Central memory CD8-positive, alpha-beta T cell (primary cell): ENCODE measurements at regions not wholly inside any gene's neighbourhood (a gene's known extent, or its start where the extent isn't known, plus 50 kb on each side); places are given as distances from the start of the nearest gene placed in this dataset.

ENCODE experiments used
- ATAC-seq: fragments of 150-1000 bp; cut with Tn5 transposase; replicated peaks from 2 replicates; pipeline ENCODE4 v1.10.0; 2022; ENCODE audit warnings: mild to moderate bottlenecking, moderate FRiP score, moderate number of reproducible peaks; ENCODE audit not compliant: poor library complexity, severe bottlenecking; ENCODE audit errors: extremely low read depth
- DNase-seq, 2 donors: peaks; one replicate each; pipeline ENCODE4 v3.0.0; 2021; ENCODE audit warnings: low spot score in 2 of 2
- H3K27ac Mint-ChIP-seq: one replicate; pipeline ENCODE4 v1.8.0; 2022; ENCODE audit warnings: low read depth, mild to moderate bottlenecking, moderate library complexity, mixed read lengths
- H3K27me3 Mint-ChIP-seq: one replicate; pipeline ENCODE4 v1.8.0; 2022; ENCODE audit warnings: mixed read lengths
- H3K36me3 Mint-ChIP-seq: one replicate; pipeline ENCODE4 v1.8.0; 2022; ENCODE audit warnings: mild to moderate bottlenecking, moderate library complexity, mixed read lengths; ENCODE audit not compliant: insufficient read depth
- H3K4me1 Mint-ChIP-seq: one replicate; pipeline ENCODE4 v1.8.0; 2022; ENCODE audit warnings: mixed read lengths
- H3K4me3 Mint-ChIP-seq: one replicate; pipeline ENCODE4 v1.8.0; 2022; ENCODE audit warnings: mild to moderate bottlenecking, moderate library complexity, mixed read lengths
- H3K9me3 Mint-ChIP-seq: one replicate; pipeline ENCODE4 v1.8.0; 2022; ENCODE audit warnings: mixed read lengths

GRCh38 chr21:27513016-27513415 lies 546.1 kb upstream of the ADAMTS5 start:
- Mint-ChIP-seq H3K27me3 (no peaks in the 10 kb centered on the region), H3K36me3 (no peaks in the 10 kb centered on the region)
- no peak for DNase-seq

GRCh38 chr21:27511233-27511632 lies 544.3 kb upstream of the ADAMTS5 start:
- no peak for ATAC-seq
- Mint-ChIP-seq H3K4me3 (no peak overlapping the region), H3K9me3 (peaks cover 4% of the 10 kb centered on the region), H3K36me3 (no peaks in the 10 kb centered on the region), H3K27ac (no peak overlapping the region), H3K27me3 (no peaks in the 10 kb centered on the region), H3K4me1 (no peaks in the 10 kb centered on the region)
- no peak for DNase-seq

More at GRCh38 chr21:27513016-27513415, 546.1 kb upstream of the ADAMTS5 start:
- H3K4me1 Mint-ChIP-seq: no peaks in the 10 kb centered on the region
- H3K27ac Mint-ChIP-seq: no peak overlapping the region
- no peak for ATAC-seq
- no peak overlapping the region for H3K4me3 Mint-ChIP-seq
- H3K9me3 Mint-ChIP-seq: peaks cover 15% of the 10 kb centered on the region

GRCh38 chr21:27507695-27508094 lies 540.8 kb upstream of the ADAMTS5 start:
- H3K36me3 Mint-ChIP-seq: no peaks in the 10 kb centered on the region
- peaks cover 4% of the 10 kb centered on the region for H3K9me3 Mint-ChIP-seq
- H3K4me1 Mint-ChIP-seq: no peaks in the 10 kb centered on the region
- no peak for ATAC-seq
- no peak overlapping the region for H3K27ac Mint-ChIP-seq
- no peaks in the 10 kb centered on the region for H3K27me3 Mint-ChIP-seq
- no peak overlapping the region for H3K4me3 Mint-ChIP-seq
- DNase-seq: no peak

- ATAC-seq (no peak), DNase-seq (no peak)
- H3K27me3 Mint-ChIP-seq: no peaks in the 10 kb centered on the region
- H3K27ac Mint-ChIP-seq: no peak overlapping the region
- H3K9me3 Mint-ChIP-seq: no peaks in the 10 kb centered on the region
- no peaks in the 10 kb centered on the region for H3K4me1 Mint-ChIP-seq
- H3K4me3 Mint-ChIP-seq: no peak overlapping the region
- H3K36me3 Mint-ChIP-seq: no peaks in the 10 kb centered on the region
Measured at GRCh38 chr21:27505516-27505915, 538.6 kb upstream of the ADAMTS5 start.

- H3K4me3 Mint-ChIP-seq: no peak overlapping the region
- DNase-seq (no peak), ATAC-seq (no peak)
- H3K4me1 Mint-ChIP-seq: no peaks in the 10 kb centered on the region
- no peaks in the 10 kb centered on the region for H3K9me3 Mint-ChIP-seq
- no peaks in the 10 kb centered on the region for H3K36me3 Mint-ChIP-seq
- no peaks in the 10 kb centered on the region for H3K27me3 Mint-ChIP-seq
- H3K27ac Mint-ChIP-seq: no peak overlapping the region
Measured at GRCh38 chr21:27502801-27503200, 535.9 kb upstream of the ADAMTS5 start.

GRCh38 chr21:27498025-27498424 lies 531.1 kb upstream of the ADAMTS5 start:
- ATAC-seq (no peak), DNase-seq (no peak)
- H3K4me3 Mint-ChIP-seq: no peak overlapping the region
- no peaks in the 10 kb centered on the region for H3K4me1 Mint-ChIP-seq
- no peaks in the 10 kb centered on the region for H3K36me3 Mint-ChIP-seq
- H3K27me3 Mint-ChIP-seq: no peaks in the 10 kb centered on the region
- H3K27ac Mint-ChIP-seq: no peak overlapping the region
- no peaks in the 10 kb centered on the region for H3K9me3 Mint-ChIP-seq

- Mint-ChIP-seq H3K27me3 (no peaks in the 10 kb centered on the region), H3K4me3 (no peak overlapping the region), H3K27ac (no peak overlapping the region), H3K36me3 (no peaks in the 10 kb centered on the region), H3K9me3 (no peaks in the 10 kb centered on the region), H3K4me1 (no peaks in the 10 kb centered on the region)
- ATAC-seq (no peak), DNase-seq (no peak)
Measured at GRCh38 chr21:27495836-27496235, 528.9 kb upstream of the ADAMTS5 start.

GRCh38 chr21:27493542-27493941 lies 526.7 kb upstream of the ADAMTS5 start:
- Mint-ChIP-seq H3K4me1 (no peaks in the 10 kb centered on the region), H3K9me3 (peaks cover 6% of the 10 kb centered on the region), H3K4me3 (no peak overlapping the region), H3K36me3 (no peaks in the 10 kb centered on the region), H3K27me3 (no peaks in the 10 kb centered on the region), H3K27ac (no peak overlapping the region)
- no peak for ATAC-seq
- no peak for DNase-seq

GRCh38 chr21:27487676-27488075 lies 520.8 kb upstream of the ADAMTS5 start:
- ATAC-seq: no peak
- DNase-seq: no peak
- Mint-ChIP-seq H3K27me3 (no peaks in the 10 kb centered on the region), H3K9me3 (peaks cover 6% of the 10 kb centered on the region), H3K4me1 (no peaks in the 10 kb centered on the region), H3K27ac (no peak overlapping the region), H3K4me3 (no peak overlapping the region), H3K36me3 (no peaks in the 10 kb centered on the region)

- Mint-ChIP-seq H3K27ac (no peak overlapping the region), H3K4me3 (no peak overlapping the region), H3K9me3 (peaks cover 6% of the 10 kb centered on the region), H3K36me3 (no peaks in the 10 kb centered on the region), H3K27me3 (no peaks in the 10 kb centered on the region), H3K4me1 (no peaks in the 10 kb centered on the region)
- DNase-seq (no peak), ATAC-seq (no peak)
Measured at GRCh38 chr21:27480841-27481261, 514.0 kb upstream of the ADAMTS5 start.

GRCh38 chr21:27477296-27477695 lies 510.4 kb upstream of the ADAMTS5 start:
- Mint-ChIP-seq H3K27me3 (no peaks in the 10 kb centered on the region), H3K36me3 (peaks cover 1% of the 10 kb centered on the region), H3K9me3 (peaks cover 12% of the 10 kb centered on the region), H3K4me1 (no peaks in the 10 kb centered on the region), H3K4me3 (no peak overlapping the region), H3K27ac (no peak overlapping the region)
- ATAC-seq: no peak
- DNase-seq: no peak

- H3K36me3 Mint-ChIP-seq: peaks cover 1% of the 10 kb centered on the region
- no peak overlapping the region for H3K4me3 Mint-ChIP-seq
- no peaks in the 10 kb centered on the region for H3K4me1 Mint-ChIP-seq
- DNase-seq: no peak
- peaks cover 13% of the 10 kb centered on the region for H3K9me3 Mint-ChIP-seq
- ATAC-seq: no peak
- no peaks in the 10 kb centered on the region for H3K27me3 Mint-ChIP-seq
- H3K27ac Mint-ChIP-seq: no peak overlapping the region
Measured at GRCh38 chr21:27476696-27477095, 509.8 kb upstream of the ADAMTS5 start.

- H3K36me3 Mint-ChIP-seq: peaks cover 1% of the 10 kb centered on the region
- no peaks in the 10 kb centered on the region for H3K27me3 Mint-ChIP-seq
- H3K4me3 Mint-ChIP-seq: no peak overlapping the region
- ATAC-seq (no peak), DNase-seq (no peak)
- H3K4me1 Mint-ChIP-seq: no peaks in the 10 kb centered on the region
- no peak overlapping the region for H3K27ac Mint-ChIP-seq
- peaks cover 13% of the 10 kb centered on the region for H3K9me3 Mint-ChIP-seq
Measured at GRCh38 chr21:27475363-27475955, 508.6 kb upstream of the ADAMTS5 start.

GRCh38 chr21:27467366-27467765 lies 500.5 kb upstream of the ADAMTS5 start:
- DNase-seq (no peak), ATAC-seq (no peak)
- Mint-ChIP-seq H3K4me3 (no peak overlapping the region), H3K27me3 (no peaks in the 10 kb centered on the region), H3K36me3 (no peaks in the 10 kb centered on the region), H3K27ac (no peak overlapping the region), H3K4me1 (no peaks in the 10 kb centered on the region), H3K9me3 (peaks cover 19% of the 10 kb centered on the region)
